GM12864 (cell line): ENCODE measurements at regions not wholly inside any gene's neighbourhood (a gene's known extent, or its start where the extent isn't known, plus 50 kb on each side); places are given as distances from the start of the nearest gene placed in this dataset.

Source experiments
- DNase-seq: peaks from one replicate; pipeline ENCODE4 v3.0.0-alpha.2; 2011; ENCODE audit warnings: low read depth
- H3K4me3 ChIP-seq: 2 replicates; pipeline ENCODE4 v1.5.1; 2011; ENCODE audit warnings: mild to moderate bottlenecking, low read depth, low read length, control low read depth
- CTCF ChIP-seq: IDR thresholded peaks from 2 replicates; pipeline ENCODE4 v1.5.1; 2011; ENCODE audit warnings: low read depth, mild to moderate bottlenecking, moderate library complexity, low read length, control low read depth, inconsistent platforms; ENCODE audit errors: missing control alignments

GRCh38 chr3:67804089-67804488, 149.7 kb upstream of the SUCLG2 start:
- no peak for DNase-seq
- no peak for TF ChIP-seq CTCF

GRCh38 chr3:67798412-67798811, 144.0 kb upstream of the SUCLG2 start:
- no peak for TF ChIP-seq CTCF
- DNase-seq = no peak
- H3K4me3 ChIP-seq = no peak overlapping the region

More at GRCh38 chr3:67804089-67804488, 149.7 kb upstream of the SUCLG2 start:
- no peak overlapping the region for H3K4me3 ChIP-seq

- H3K4me3 ChIP-seq = no peak overlapping the region
- DNase-seq = no peak
- TF ChIP-seq CTCF = no peak
Measured at GRCh38 chr3:67791620-67792019, 137.2 kb upstream of the SUCLG2 start.

GRCh38 chr3:67790043-67790442, 135.6 kb upstream of the SUCLG2 start:
- peak; percentile 31 for DNase-seq
- peak; percentile 81 for TF ChIP-seq CTCF
- no peak overlapping the region for H3K4me3 ChIP-seq

GRCh38 chr3:67788396-67788795, 134.0 kb upstream of the SUCLG2 start:
- no peak for TF ChIP-seq CTCF

GRCh38 chr3:67783281-67784250, 129.2 kb upstream of the SUCLG2 start:
- H3K4me3 ChIP-seq = no peak overlapping the region
- TF ChIP-seq CTCF = no peak
- DNase-seq = no peak

More at GRCh38 chr3:67788396-67788795, 134.0 kb upstream of the SUCLG2 start:
- DNase-seq = no peak
- no peak overlapping the region for H3K4me3 ChIP-seq
